PC-3 (cell line): ENCODE measurements at regions not wholly inside any gene's neighbourhood (a gene's known extent, or its start where the extent isn't known, plus 50 kb on each side); places are given as distances from the start of the nearest gene placed in this dataset.

Experiments used
- ATAC-seq: fragments of 200-7000 bp; cut with Tn5 transposase; 2 replicates; pipeline ENCODE4 v1.9.1; 2020; ENCODE audit warnings: mild to moderate bottlenecking, moderate library complexity
- BruUV-seq: library from RNA; stranded (reverse); fragments of 400-500 nt; replicated peaks from 2 replicates; lab custom pipeline; 2021; lab: Mats Ljungman, UMichigan
- CTCF ChIA-PET: fragments of 300-600 bp; sonication (Branson Sonifier 250); formaldehyde crosslinking; loops from one replicate; lab custom pipeline; 2022; ENCODE audit warnings: antibody characterized with exemption; lab: Charles Lee
- POLR2A ChIA-PET: fragments of 300-600 bp; sonication (Branson Sonifier 250); formaldehyde crosslinking; loops from one replicate; lab custom pipeline; 2022; ENCODE audit warnings: antibody characterized with exemption; ENCODE audit not compliant: unreplicated experiment; lab: Charles Lee
- DNase-seq: peaks from one replicate; pipeline ENCODE4 v3.0.0-alpha.2; 2015
- H2AFZ ChIP-seq: fragments of 300-600 bp; sonication (generic); 2 replicates; pipeline ENCODE4 v1.6.0; 2016; ENCODE audit warnings: antibody characterized with exemption, low read length
- H3F3A ChIP-seq: fragments of 300-600 bp; sonication (generic); one replicate; pipeline ENCODE4 v1.6.0; 2017; ENCODE audit warnings: antibody characterized with exemption, low read length, control low read depth, mild to moderate bottlenecking; ENCODE audit not compliant: unreplicated experiment
- H3K27ac ChIP-seq: fragments of 300-600 bp; sonication (generic); 2 replicates; pipeline ENCODE4 v1.5.1; 2016; ENCODE audit warnings: mild to moderate bottlenecking, low read length
- H3K27me3 ChIP-seq: fragments of 300-600 bp; sonication (generic); 2 replicates; pipeline ENCODE4 v1.6.1; 2016; ENCODE audit warnings: low read length, mixed read lengths
- H3K36me3 ChIP-seq: fragments of 300-600 bp; sonication (generic); 2 replicates; pipeline ENCODE4 v1.6.1; 2016; ENCODE audit warnings: low read depth, mixed run types, low read length, mixed read lengths
- H3K4me1 ChIP-seq: fragments of 300-600 bp; sonication (generic); 2 replicates; pipeline ENCODE4 v1.5.1; 2016; ENCODE audit warnings: low read length; ENCODE audit not compliant: insufficient read depth
- H3K4me2 ChIP-seq: fragments of 300-600 bp; sonication (generic); 2 replicates; pipeline ENCODE4 v1.6.0; 2016; ENCODE audit warnings: low read length
- H3K4me3 ChIP-seq: fragments of 300-600 bp; sonication (generic); 2 replicates; pipeline ENCODE4 v1.5.1; 2016; ENCODE audit warnings: mild to moderate bottlenecking, low read length, mixed read lengths
- H3K79me2 ChIP-seq: fragments of 300-600 bp; sonication (generic); 2 replicates; pipeline ENCODE4 v1.6.1; 2017; ENCODE audit warnings: low read length, mixed read lengths
- H3K9ac ChIP-seq: fragments of 300-600 bp; sonication (generic); 2 replicates; pipeline ENCODE4 v1.6.0; 2016; ENCODE audit warnings: mild to moderate bottlenecking, low read length
- H3K9me2 ChIP-seq: fragments of 300-600 bp; sonication (generic); replicated peaks from 2 replicates; pipeline ENCODE4 v1.6.1; 2016; ENCODE audit warnings: mixed run types, low read length, mixed read lengths
- H3K9me3 ChIP-seq: fragments of 300-600 bp; sonication (generic); 2 replicates; pipeline ENCODE4 v1.6.1; 2016; ENCODE audit warnings: low read length, mixed read lengths
- H4K20me1 ChIP-seq: fragments of 300-600 bp; sonication (generic); 2 replicates; pipeline ENCODE4 v1.6.1; 2016; ENCODE audit warnings: low read length, mixed read lengths
- EZH2 ChIP-seq: fragments of 300-600 bp; sonication (generic); IDR thresholded peaks from one replicate; pipeline ENCODE4 v1.6.1; 2017; ENCODE audit warnings: antibody characterized with exemption, mild to moderate bottlenecking, low read length; ENCODE audit not compliant: unreplicated experiment
- EZH2phosphoT487 ChIP-seq: fragments of 300-600 bp; sonication (generic); IDR thresholded peaks from 2 replicates; pipeline ENCODE4 v1.6.1; 2018; ENCODE audit warnings: mild to moderate bottlenecking, antibody characterized with exemption, low read length, borderline replicate concordance
- intact Hi-C: fragments of 100-400 bp; cut with micrococcal nuclease; formaldehyde crosslinking; loops from 2 replicates; pipeline ENCODE4 v1.9.0; 2023
- TF ChIP-seq, protein P1 (sequence below): fragments of 300-600 bp; sonication (generic); conservative IDR thresholded peaks from 2 replicates; pipeline ENCODE4 v1.5.1; 2017; ENCODE audit warnings: antibody characterized with exemption, low read depth, mild to moderate bottlenecking, low read length

GRCh38 chr10:117492504-117492903 is 50.0 kb upstream of the EMX2 start:
- ATAC-seq: no peak
- no peaks in the 10 kb centered on the region for H3K4me1 ChIP-seq
- intact Hi-C loops: no loop called here
- DNase-seq: no peak
- no peaks in the 10 kb centered on the region for H4K20me1 ChIP-seq
- H3K4me3 ChIP-seq: no peak overlapping the region
- no peak overlapping the region for H3K9ac ChIP-seq
- H3K27ac ChIP-seq: no peak overlapping the region
- H3F3A ChIP-seq: no peaks in the 10 kb centered on the region
- H3K79me2 ChIP-seq: no peaks in the 10 kb centered on the region
- H3K36me3 ChIP-seq: no peaks in the 10 kb centered on the region
- no peak overlapping the region for H3K4me2 ChIP-seq
- no TSS peak for BruUV-seq
- POLR2A ChIA-PET: no interaction called here
- H3K9me2 ChIP-seq: no peaks in the 10 kb centered on the region
- CTCF ChIA-PET: no interaction called here
- TF ChIP-seq, protein P1, sequence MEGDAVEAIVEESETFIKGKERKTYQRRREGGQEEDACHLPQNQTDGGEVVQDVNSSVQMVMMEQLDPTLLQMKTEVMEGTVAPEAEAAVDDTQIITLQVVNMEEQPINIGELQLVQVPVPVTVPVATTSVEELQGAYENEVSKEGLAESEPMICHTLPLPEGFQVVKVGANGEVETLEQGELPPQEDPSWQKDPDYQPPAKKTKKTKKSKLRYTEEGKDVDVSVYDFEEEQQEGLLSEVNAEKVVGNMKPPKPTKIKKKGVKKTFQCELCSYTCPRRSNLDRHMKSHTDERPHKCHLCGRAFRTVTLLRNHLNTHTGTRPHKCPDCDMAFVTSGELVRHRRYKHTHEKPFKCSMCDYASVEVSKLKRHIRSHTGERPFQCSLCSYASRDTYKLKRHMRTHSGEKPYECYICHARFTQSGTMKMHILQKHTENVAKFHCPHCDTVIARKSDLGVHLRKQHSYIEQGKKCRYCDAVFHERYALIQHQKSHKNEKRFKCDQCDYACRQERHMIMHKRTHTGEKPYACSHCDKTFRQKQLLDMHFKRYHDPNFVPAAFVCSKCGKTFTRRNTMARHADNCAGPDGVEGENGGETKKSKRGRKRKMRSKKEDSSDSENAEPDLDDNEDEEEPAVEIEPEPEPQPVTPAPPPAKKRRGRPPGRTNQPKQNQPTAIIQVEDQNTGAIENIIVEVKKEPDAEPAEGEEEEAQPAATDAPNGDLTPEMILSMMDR: no peak
- TF ChIP-seq EZH2phosphoT487 (no peak), EZH2 (no peak)
- peaks cover 52% of the 10 kb centered on the region for H3K27me3 ChIP-seq
- no peaks in the 10 kb centered on the region for H3K9me3 ChIP-seq
- no peak overlapping the region for H2AFZ ChIP-seq

- Histone ChIP-seq H3K4me1 (peaks cover 10% of the 10 kb centered on the region), H4K20me1 (no peaks in the 10 kb centered on the region), H3K79me2 (no peaks in the 10 kb centered on the region), H3K27me3 (peaks cover 30% of the 10 kb centered on the region), H3K9me3 (no peaks in the 10 kb centered on the region), H3K9ac (no peak overlapping the region), H3F3A (no peaks in the 10 kb centered on the region), H3K4me2 (no peak overlapping the region), H3K9me2 (no peaks in the 10 kb centered on the region), H3K4me3 (no peak overlapping the region), H2AFZ (no peak overlapping the region), H3K27ac (no peak overlapping the region), H3K36me3 (no peaks in the 10 kb centered on the region)
- BruUV-seq: no TSS peak
- intact Hi-C loops: no loop called here
- TF ChIP-seq, protein P1: no peak
- TF ChIP-seq EZH2phosphoT487: no peak
- no peak for TF ChIP-seq EZH2
- no peak for ATAC-seq
- no peak for DNase-seq
- ChIA-PET POLR2A (no interaction called here), CTCF (no interaction called here)
These were observed 54.5 kb upstream of the EMX2 start for GRCh38 chr10:117488004-117488403.

- H3K9me3 ChIP-seq: no peaks in the 10 kb centered on the region
These were observed 55.9 kb upstream of the EMX2 start for GRCh38 chr10:117486606-117487005.

More at GRCh38 chr10:117486606-117487005, 55.9 kb upstream of the EMX2 start:
- no peak for TF ChIP-seq EZH2
- no peak for TF ChIP-seq EZH2phosphoT487
- H3K9me2 ChIP-seq: no peaks in the 10 kb centered on the region
- no peaks in the 10 kb centered on the region for H3K79me2 ChIP-seq
- H3K4me1 ChIP-seq: peaks cover 16% of the 10 kb centered on the region
- ATAC-seq (no peak), DNase-seq (no peak)
- no peaks in the 10 kb centered on the region for H3K36me3 ChIP-seq
- H3K27ac ChIP-seq: no peak overlapping the region
- ChIA-PET POLR2A (no interaction called here), CTCF (no interaction called here)
- H3K27me3 ChIP-seq: peaks cover 16% of the 10 kb centered on the region
- BruUV-seq: no TSS peak
- H3F3A ChIP-seq: no peaks in the 10 kb centered on the region
- no peak overlapping the region for H2AFZ ChIP-seq
- no peaks in the 10 kb centered on the region for H4K20me1 ChIP-seq
- intact Hi-C loops: no loop called here
- no peak overlapping the region for H3K4me3 ChIP-seq
- no peak overlapping the region for H3K4me2 ChIP-seq
- no peak overlapping the region for H3K9ac ChIP-seq
